Upper lobe of left lung (tissue), 6 donors: ENCODE measurements at regions not wholly inside any gene's neighbourhood (a gene's known extent, or its start where the extent isn't known, plus 50 kb on each side); places are given as distances from the start of the nearest gene placed in this dataset.
"Not testable (repeated sequence)": the region's sequence is repeated elsewhere in the genome, so short reads cannot be mapped to it uniquely, and the experiment has no call there.

Source experiments
- ATAC-seq, 2 donors: fragments of 200-7000 bp; cut with Tn5 transposase; one replicate each; pipeline ENCODE4 v1.9.1; 2022; ENCODE audit warnings: mild to moderate bottlenecking in 2 of 2, moderate library complexity in 2 of 2; ENCODE audit not compliant: low FRiP score in 2 of 2
- DNase-seq, 2 donors: peaks; one replicate each; pipeline ENCODE4 v3.0.0-alpha.2; 2019 to 2020
- H3K27ac ChIP-seq, 4 donors: fragments of 200-600 bp; sonication (generic); one replicate each; pipeline ENCODE4 v1.5.1; 2016 to 2019
- H3K27me3 ChIP-seq, 4 donors: fragments of 200-600 bp; sonication (generic); one replicate each; pipeline ENCODE4 v1.5.1; 2017 to 2019
- H3K36me3 ChIP-seq, 4 donors: fragments of 200-600 bp; sonication (generic); one replicate each; pipeline ENCODE4 v1.5.1; 2016 to 2019
- H3K4me1 ChIP-seq, 4 donors: fragments of 200-600 bp; sonication (generic); one replicate each; pipeline ENCODE4 v1.5.1; 2018 to 2019
- H3K4me3 ChIP-seq, 4 donors: fragments of 200-600 bp; sonication (generic); one replicate each; pipeline ENCODE4 v1.5.1; 2017 to 2019; ENCODE audit warnings: mild to moderate bottlenecking in 2 of 4, moderate library complexity in 1 of 4
- H3K9me3 ChIP-seq, 4 donors: fragments of 200-600 bp; sonication (generic); one replicate each; pipeline ENCODE4 v1.5.1; 2018 to 2019
- EP300 ChIP-seq, 4 donors: sonication (generic); formaldehyde crosslinking; IDR thresholded peaks; one replicate each; pipeline ENCODE4 v1.5.1; 2017; ENCODE audit warnings: antibody characterized with exemption in 4 of 4, control low read depth in 2 of 4
- POLR2A ChIP-seq, 4 donors: fragments of 450-650 bp; IDR thresholded peaks; one replicate each; pipeline ENCODE4 v1.5.1; 2016 to 2017; ENCODE audit warnings: antibody characterized with exemption in 4 of 4, mild to moderate bottlenecking in 2 of 4
- POLR2AphosphoS5 ChIP-seq, 2 donors: sonication (generic); formaldehyde crosslinking; IDR thresholded peaks; one replicate each; pipeline ENCODE4 v1.5.1; 2017; ENCODE audit warnings: antibody characterized with exemption in 2 of 2
- WGBS, 2 donors: methylation state at CpG; one replicate each; pipeline ENCODE4 v1.1.5; 2017 to 2018; 5-methylcytosine and 5-hydroxymethylcytosine counted together
- TF ChIP-seq, protein P1 (sequence below), 6 experiments: fragments of 450-650 bp in 4 of 6; fragments of 200-600 bp in 2 of 6; sonication (generic) in 2 of 6; IDR thresholded peaks; one replicate each; pipeline ENCODE4 v1.5.1; 2016 to 2019; ENCODE audit warnings: antibody characterized with exemption in 6 of 6
- donor health status: DM: no; HTN: no; CAD: no; lungs with moderate emphysema.
- donor health status: DM: no; HTN: yes; CAD: no; lungs with severe emphysema.

DNA sequence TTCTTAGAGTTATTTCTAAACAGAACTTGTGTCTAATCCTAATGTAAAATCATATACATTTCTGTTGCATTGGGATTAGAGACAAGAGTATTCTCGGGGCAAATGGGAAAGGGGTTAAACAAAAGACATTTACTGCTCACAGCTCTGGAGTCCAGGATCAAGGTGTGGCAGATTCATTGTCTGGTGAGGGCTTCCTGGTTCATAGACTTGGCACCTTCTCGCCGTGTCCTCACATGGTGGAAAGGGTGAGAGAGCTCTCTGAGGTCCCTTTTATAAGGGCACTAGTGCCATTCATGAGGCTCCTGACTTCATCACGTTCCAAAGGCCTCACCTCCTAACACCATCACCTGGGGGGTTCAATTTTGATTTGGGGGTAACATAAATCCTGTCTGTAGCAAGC is 90.3 kb upstream of the PRKX start:
- ATAC-seq: no peak

GRCh38 chrX:3803305-3803704 is 89.9 kb upstream of the PRKX start:
- no peak for ATAC-seq
- DNase-seq: no peak
- no peak for TF ChIP-seq POLR2A (IDR thresholded peaks at IDR 0.05)
- TF ChIP-seq POLR2AphosphoS5 (IDR thresholded peaks at IDR 0.05): no peak
- TF ChIP-seq EP300 (IDR thresholded peaks at IDR 0.05): no peak
- TF ChIP-seq, protein P1, sequence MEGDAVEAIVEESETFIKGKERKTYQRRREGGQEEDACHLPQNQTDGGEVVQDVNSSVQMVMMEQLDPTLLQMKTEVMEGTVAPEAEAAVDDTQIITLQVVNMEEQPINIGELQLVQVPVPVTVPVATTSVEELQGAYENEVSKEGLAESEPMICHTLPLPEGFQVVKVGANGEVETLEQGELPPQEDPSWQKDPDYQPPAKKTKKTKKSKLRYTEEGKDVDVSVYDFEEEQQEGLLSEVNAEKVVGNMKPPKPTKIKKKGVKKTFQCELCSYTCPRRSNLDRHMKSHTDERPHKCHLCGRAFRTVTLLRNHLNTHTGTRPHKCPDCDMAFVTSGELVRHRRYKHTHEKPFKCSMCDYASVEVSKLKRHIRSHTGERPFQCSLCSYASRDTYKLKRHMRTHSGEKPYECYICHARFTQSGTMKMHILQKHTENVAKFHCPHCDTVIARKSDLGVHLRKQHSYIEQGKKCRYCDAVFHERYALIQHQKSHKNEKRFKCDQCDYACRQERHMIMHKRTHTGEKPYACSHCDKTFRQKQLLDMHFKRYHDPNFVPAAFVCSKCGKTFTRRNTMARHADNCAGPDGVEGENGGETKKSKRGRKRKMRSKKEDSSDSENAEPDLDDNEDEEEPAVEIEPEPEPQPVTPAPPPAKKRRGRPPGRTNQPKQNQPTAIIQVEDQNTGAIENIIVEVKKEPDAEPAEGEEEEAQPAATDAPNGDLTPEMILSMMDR (IDR thresholded peaks at IDR 0.05): no peak
- no peaks in the 10 kb centered on the region for H3K27me3 ChIP-seq
- WGBS, 2 donors: 61 to 68% methylated on average over 5 of the region's 5 CpGs
- H3K4me3 ChIP-seq: no peak overlapping the region
- H3K36me3 ChIP-seq: no peaks in the 10 kb centered on the region
- H3K4me1 ChIP-seq: no peaks in the 10 kb centered on the region
- no peak overlapping the region for H3K27ac ChIP-seq
- no peaks in the 10 kb centered on the region for H3K9me3 ChIP-seq

More for the DNA sequence above, 90.3 kb upstream of the PRKX start:
- TF ChIP-seq POLR2AphosphoS5 (IDR thresholded peaks at IDR 0.05) (no peak), POLR2A (IDR thresholded peaks at IDR 0.05) (no peak), EP300 (IDR thresholded peaks at IDR 0.05) (no peak)
- TF ChIP-seq, protein P1 (IDR thresholded peaks at IDR 0.05): no peak
- H3K9me3 ChIP-seq: no peaks in the 10 kb centered on the region
- H3K4me3 ChIP-seq: no peak overlapping the region
- no peaks in the 10 kb centered on the region for H3K4me1 ChIP-seq
- 70 to 75% methylated on average over 1 to 4 of the region's 4 CpGs for WGBS, 2 donors
- DNase-seq: no peak
- no peaks in the 10 kb centered on the region for H3K36me3 ChIP-seq
- no peak overlapping the region for H3K27ac ChIP-seq
- no peaks in the 10 kb centered on the region for H3K27me3 ChIP-seq

GRCh38 chrX:3795411-3795810 is 82.0 kb upstream of the PRKX start:
- H3K27me3 ChIP-seq, ATAC-seq, DNase-seq, H3K36me3 ChIP-seq, H3K4me1 ChIP-seq, H3K4me3 ChIP-seq, H3K27ac ChIP-seq, H3K9me3 ChIP-seq: not testable (repeated sequence)
- WGBS, 2 donors: 64 to 68% methylated on average over 4 of the region's 4 CpGs

- ATAC-seq: no peak
- H3K4me1 ChIP-seq: no peaks in the 10 kb centered on the region
- H3K9me3 ChIP-seq: no peaks in the 10 kb centered on the region
- no peak for TF ChIP-seq POLR2A (IDR thresholded peaks at IDR 0.05)
- TF ChIP-seq EP300 (IDR thresholded peaks at IDR 0.05): no peak
- TF ChIP-seq, protein P1 (IDR thresholded peaks at IDR 0.05): no peak
- no peak for TF ChIP-seq POLR2AphosphoS5 (IDR thresholded peaks at IDR 0.05)
- H3K27ac ChIP-seq: no peak overlapping the region
- 89 to 90% methylated on average over 11 of the region's 11 CpGs for WGBS, 2 donors
- H3K36me3 ChIP-seq: no peaks in the 10 kb centered on the region
- no peak overlapping the region for H3K4me3 ChIP-seq
- no peaks in the 10 kb centered on the region for H3K27me3 ChIP-seq
- DNase-seq: no peak
Observed at GRCh38 chrX:3791449-3791848, 78.0 kb upstream of the PRKX start.

- DNase-seq (no peak), ATAC-seq (no peak)
- Histone ChIP-seq H3K27me3 (no peaks in the 10 kb centered on the region), H3K9me3 (no peaks in the 10 kb centered on the region), H3K36me3 (no peaks in the 10 kb centered on the region), H3K27ac (no peak overlapping the region), H3K4me3 (no peak overlapping the region), H3K4me1 (no peaks in the 10 kb centered on the region)
- TF ChIP-seq, protein P1 (IDR thresholded peaks at IDR 0.05): no peak
- TF ChIP-seq EP300 (IDR thresholded peaks at IDR 0.05): no peak
- TF ChIP-seq POLR2A (IDR thresholded peaks at IDR 0.05): no peak
- no peak for TF ChIP-seq POLR2AphosphoS5 (IDR thresholded peaks at IDR 0.05)
- WGBS, 2 donors: 31 to 35% methylated on average over 9 to 10 of the region's 10 CpGs
Observed at GRCh38 chrX:3788494-3789233, 75.2 kb upstream of the PRKX start.
